Activated CD8-positive, alpha-beta memory T cell treated with anti-CD3 and anti-CD28 coated beads, Interleukin-2, amount 50 U/mL, for 24 hours (primary cell): ENCODE measurements at regions not wholly inside any gene's neighbourhood (a gene's known extent, or its start where the extent isn't known, plus 50 kb on each side); places are given as distances from the start of the nearest gene placed in this dataset.

Experiments used
- DNase-seq: peaks from one replicate; pipeline ENCODE4 v3.0.0-alpha.2; 2020; ENCODE audit errors: extremely low read depth

- no peak for DNase-seq
Measured at GRCh38 chr2:220107380-220107791, 480.0 kb downstream of the SLC4A3 start.

GRCh38 chr2:220114443-220114842 lies 487.0 kb downstream of the SLC4A3 start:
- no peak for DNase-seq

- no peak for DNase-seq
Measured at GRCh38 chr2:220117025-220117424, 489.6 kb downstream of the SLC4A3 start.

- no peak for DNase-seq
Measured at GRCh38 chr2:220120041-220120440, 492.6 kb downstream of the SLC4A3 start.

GRCh38 chr2:220123751-220124150 lies 496.3 kb downstream of the SLC4A3 start:
- no peak for DNase-seq

GRCh38 chr2:220125551-220125950 lies 498.1 kb downstream of the SLC4A3 start:
- no peak for DNase-seq

- DNase-seq: no peak
Measured at GRCh38 chr2:220127311-220127710, 499.9 kb downstream of the SLC4A3 start.

GRCh38 chr2:220127876-220128275 lies 500.4 kb downstream of the SLC4A3 start:
- no peak for DNase-seq

- DNase-seq: no peak
Measured at GRCh38 chr2:220129391-220129790, 502.0 kb downstream of the SLC4A3 start.

- no peak for DNase-seq
Measured at GRCh38 chr2:220134756-220135534, 507.5 kb downstream of the SLC4A3 start.

- no peak for DNase-seq
Measured at GRCh38 chr2:220143336-220143735, 515.9 kb downstream of the SLC4A3 start.

- no peak for DNase-seq
Measured at GRCh38 chr2:220144411-220144810, 517.0 kb downstream of the SLC4A3 start.

GRCh38 chr2:220147161-220148038 lies 520.0 kb downstream of the SLC4A3 start:
- DNase-seq: no peak

- DNase-seq: no peak
Measured at GRCh38 chr2:220148471-220149248, 521.2 kb downstream of the SLC4A3 start.

- no peak for DNase-seq
Measured at GRCh38 chr2:220151341-220151740, 523.9 kb downstream of the SLC4A3 start.

GRCh38 chr2:220152281-220152935 lies 525.0 kb downstream of the SLC4A3 start:
- DNase-seq: no peak

GRCh38 chr2:220153118-220153517 lies 525.7 kb downstream of the SLC4A3 start:
- no peak for DNase-seq

- DNase-seq: no peak
Measured at GRCh38 chr2:220154304-220154703, 526.9 kb downstream of the SLC4A3 start.

- DNase-seq: no peak
Measured at GRCh38 chr2:220157312-220157711, 529.9 kb downstream of the SLC4A3 start.

- DNase-seq: no peak
Measured at GRCh38 chr2:220159738-220160137, 532.3 kb downstream of the SLC4A3 start.

GRCh38 chr2:220162320-220162719 lies 534.9 kb downstream of the SLC4A3 start:
- no peak for DNase-seq

- DNase-seq: no peak
Measured at GRCh38 chr2:220163486-220163885, 536.1 kb downstream of the SLC4A3 start.
